ENCODE measurements at regions not wholly inside any gene's neighbourhood (a gene's known extent, or its start where the extent isn't known, plus 50 kb on each side); places are given as distances from the start of the nearest gene placed in this dataset.

DNA sequence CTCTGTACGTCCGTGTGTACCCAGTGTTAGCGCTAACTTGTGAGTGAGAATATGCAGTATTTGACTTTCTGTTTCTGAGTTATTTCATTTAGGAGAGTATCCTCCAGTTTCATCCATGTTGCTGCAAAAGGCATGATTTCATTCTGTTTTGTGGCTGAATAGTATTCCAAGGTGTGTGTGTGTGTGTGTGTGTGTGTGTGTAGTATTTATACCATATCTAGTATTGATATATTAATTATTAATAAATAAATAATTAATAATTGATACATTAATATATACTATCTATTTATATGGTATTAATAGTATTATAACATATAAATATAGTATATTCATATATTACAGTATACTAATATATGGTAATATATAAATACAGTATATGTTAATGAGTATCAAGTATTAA is 101.8 kb upstream of the CCND2 start:
- DNase-seq (ENCODE audit: low spot score), result no peak
- TF ChIP-seq, protein P1, sequence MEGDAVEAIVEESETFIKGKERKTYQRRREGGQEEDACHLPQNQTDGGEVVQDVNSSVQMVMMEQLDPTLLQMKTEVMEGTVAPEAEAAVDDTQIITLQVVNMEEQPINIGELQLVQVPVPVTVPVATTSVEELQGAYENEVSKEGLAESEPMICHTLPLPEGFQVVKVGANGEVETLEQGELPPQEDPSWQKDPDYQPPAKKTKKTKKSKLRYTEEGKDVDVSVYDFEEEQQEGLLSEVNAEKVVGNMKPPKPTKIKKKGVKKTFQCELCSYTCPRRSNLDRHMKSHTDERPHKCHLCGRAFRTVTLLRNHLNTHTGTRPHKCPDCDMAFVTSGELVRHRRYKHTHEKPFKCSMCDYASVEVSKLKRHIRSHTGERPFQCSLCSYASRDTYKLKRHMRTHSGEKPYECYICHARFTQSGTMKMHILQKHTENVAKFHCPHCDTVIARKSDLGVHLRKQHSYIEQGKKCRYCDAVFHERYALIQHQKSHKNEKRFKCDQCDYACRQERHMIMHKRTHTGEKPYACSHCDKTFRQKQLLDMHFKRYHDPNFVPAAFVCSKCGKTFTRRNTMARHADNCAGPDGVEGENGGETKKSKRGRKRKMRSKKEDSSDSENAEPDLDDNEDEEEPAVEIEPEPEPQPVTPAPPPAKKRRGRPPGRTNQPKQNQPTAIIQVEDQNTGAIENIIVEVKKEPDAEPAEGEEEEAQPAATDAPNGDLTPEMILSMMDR (conservative IDR thresholded peaks at IDR 0.05; ENCODE audit: low read depth), result no peak
- ChIA-PET CTCF (no interaction called here), POLR2A (ENCODE audit: low non-redundant PET) (no interaction called here)
- H3K27ac ChIP-seq, result no peak overlapping the region

DNA sequence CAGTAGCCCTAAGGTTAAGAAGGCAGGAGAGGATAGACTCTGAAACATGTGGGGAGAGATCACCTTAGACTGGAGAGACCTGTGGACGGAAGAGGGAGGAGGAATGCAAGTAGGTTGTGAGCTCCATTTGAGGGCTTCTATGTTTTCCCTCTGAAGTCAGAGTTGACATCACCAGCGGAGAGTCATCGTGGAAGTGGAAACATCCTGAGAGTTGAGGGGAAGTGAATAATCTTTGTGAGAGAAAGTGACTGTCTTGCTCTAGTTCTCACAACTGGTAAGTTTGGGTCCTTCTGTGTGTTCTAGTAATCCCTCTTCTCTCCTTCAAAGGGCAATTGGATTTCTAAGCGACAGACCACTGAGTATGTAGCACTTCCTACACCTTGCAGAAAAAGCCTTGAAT is 103.6 kb upstream of the CCND2 start:
- TF ChIP-seq, protein P1 (conservative IDR thresholded peaks at IDR 0.05; ENCODE audit: low read depth), result no peak
- POLR2A ChIA-PET (ENCODE audit: low non-redundant PET), result no interaction called here
- DNase-seq (ENCODE audit: low spot score), result no peak
- CTCF ChIA-PET, result no interaction called here
- no peak overlapping the region for H3K27ac ChIP-seq

DNA sequence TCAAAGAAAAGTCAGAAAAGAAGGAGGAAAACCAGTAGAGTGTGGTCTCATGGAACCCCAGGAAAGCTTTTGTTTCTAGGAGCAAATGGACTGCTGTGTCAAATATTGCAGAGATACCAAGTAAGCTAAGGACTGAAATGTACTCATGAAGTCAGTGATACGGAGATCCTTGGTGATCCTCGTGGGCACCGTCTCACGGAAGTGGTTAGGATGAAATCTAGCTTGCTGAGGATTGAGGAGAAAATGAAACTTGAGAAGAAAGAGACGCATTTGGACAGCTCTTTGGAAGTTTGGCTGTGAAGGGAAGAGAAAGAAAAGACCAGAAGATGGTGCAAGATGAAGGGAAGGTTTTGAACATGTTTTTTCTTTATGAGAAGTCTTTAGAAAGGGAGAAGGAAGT is 104.0 kb upstream of the CCND2 start:
- no peak for DNase-seq (ENCODE audit: low spot score)
- CTCF ChIA-PET, result interaction anchor here (0.6 kb wide), 1 partner anchor 150 kb away, joined by 3 read pairs; no protein-coding TSS in a partner anchor
- no peak overlapping the region for H3K27ac ChIP-seq
- POLR2A ChIA-PET (ENCODE audit: low non-redundant PET), result no interaction called here
- TF ChIP-seq, protein P1 (conservative IDR thresholded peaks at IDR 0.05; ENCODE audit: low read depth), result no peak

DNA sequence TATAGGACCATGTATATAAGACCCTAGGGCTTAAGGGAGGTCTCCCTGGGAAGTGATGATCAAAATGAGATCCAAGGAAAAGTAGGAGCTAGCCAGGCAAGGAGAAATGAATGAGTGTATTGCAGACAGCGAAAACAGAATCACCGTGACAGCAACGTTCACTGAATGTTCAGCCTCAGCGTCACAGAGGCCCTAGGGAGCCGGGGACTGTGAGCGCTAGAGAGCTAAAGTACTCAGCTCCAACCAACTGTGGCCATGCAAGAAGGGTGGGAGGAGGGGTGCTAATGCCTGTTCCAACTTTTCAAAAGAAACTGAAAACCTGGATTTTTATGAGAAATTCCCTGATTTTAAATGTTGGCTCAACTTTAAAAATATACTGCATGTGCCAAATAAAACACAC is 105.5 kb upstream of the CCND2 start:
- TF ChIP-seq, protein P1 (conservative IDR thresholded peaks at IDR 0.05; ENCODE audit: low read depth), result no peak
- no peak overlapping the region for H3K27ac ChIP-seq
- POLR2A ChIA-PET (ENCODE audit: low non-redundant PET), result no interaction called here
- CTCF ChIA-PET, result no interaction called here
- no peak for DNase-seq (ENCODE audit: low spot score)

DNA sequence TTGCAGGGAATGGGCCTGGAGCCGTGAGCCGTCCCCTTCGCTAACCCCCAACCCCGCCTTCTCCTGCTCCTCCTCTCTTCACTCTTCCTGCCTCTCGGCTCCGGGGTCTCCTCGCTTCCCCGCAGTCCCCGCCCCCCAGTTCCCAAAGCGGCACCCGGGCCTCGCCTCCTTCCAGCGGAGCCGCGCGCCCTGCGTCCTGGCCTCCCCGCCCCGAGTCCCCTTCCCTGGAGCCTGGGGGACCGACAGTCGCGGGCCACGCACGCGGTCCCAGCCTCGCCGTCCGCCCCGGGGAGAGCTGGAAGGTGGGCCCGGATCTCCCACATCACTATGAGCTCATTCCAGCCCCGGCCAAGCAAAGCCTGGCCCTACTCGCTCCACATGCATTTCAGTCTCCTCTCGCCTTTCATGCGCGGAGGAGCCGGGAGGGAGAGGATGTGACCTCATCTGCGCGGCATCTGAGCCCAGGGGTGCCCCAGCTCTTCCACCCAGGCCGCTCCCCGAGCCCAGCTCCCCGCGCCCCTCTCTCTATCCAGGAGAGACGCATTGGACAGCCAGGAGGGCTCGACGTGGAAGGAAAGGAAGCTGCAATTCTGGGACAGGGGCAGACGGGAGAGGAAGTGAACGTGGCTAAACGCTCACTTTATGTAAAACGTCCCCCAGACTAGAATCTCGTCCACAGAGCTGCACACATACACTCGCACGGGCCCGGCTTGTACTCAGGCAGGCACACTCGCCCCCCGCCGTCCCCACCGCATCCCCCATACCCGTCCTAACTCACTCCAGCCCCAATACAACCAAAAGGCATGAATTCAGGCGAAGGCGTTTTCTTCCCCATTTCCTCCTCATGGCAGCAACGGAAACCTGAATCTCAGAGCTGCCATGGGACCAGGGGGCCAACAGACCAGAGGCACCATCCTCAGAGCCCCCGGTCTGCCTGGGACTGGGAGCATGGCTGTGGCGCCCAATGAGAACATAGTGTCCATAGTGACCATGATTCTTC is 108.7 kb upstream of the CCND2 start:
- CTCF ChIA-PET, result no interaction called here
- DNase-seq (ENCODE audit: low spot score), result no peak
- POLR2A ChIA-PET (ENCODE audit: low non-redundant PET), result no interaction called here
- TF ChIP-seq, protein P1 (conservative IDR thresholded peaks at IDR 0.05; ENCODE audit: low read depth), result no peak
- H3K27ac ChIP-seq, result no peak overlapping the region

DNA sequence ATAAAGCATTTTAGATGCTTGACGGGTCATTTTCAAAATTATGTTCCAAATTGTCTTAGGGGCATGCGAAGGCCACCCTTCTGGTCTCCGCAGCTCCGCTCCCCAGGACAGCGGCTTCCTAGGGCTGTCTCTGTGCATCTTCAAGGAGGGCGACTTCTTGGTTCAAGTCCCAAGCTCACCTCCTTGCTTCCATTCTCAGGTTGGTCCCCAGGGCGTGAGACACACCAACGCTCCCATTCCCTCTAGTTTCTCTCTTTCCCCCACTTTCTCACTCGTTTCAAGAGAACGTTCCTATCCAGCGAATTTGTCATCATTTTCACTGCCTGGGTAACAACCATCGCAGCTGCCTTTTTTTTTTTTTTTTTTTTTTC is 109.4 kb upstream of the CCND2 start:
- CTCF ChIA-PET, result interaction anchor here (0.6 to 0.7 kb wide), 3 partner anchors 50 to 191 kb away, joined by 4 to 5 read pairs (median 4); no protein-coding TSS in a partner anchor
- no peak for DNase-seq (ENCODE audit: low spot score)
- POLR2A ChIA-PET (ENCODE audit: low non-redundant PET), result no interaction called here
- H3K27ac ChIP-seq, result no peak overlapping the region
- TF ChIP-seq, protein P1 (conservative IDR thresholded peaks at IDR 0.05; ENCODE audit: low read depth), result no peak
